HEK293 (cell line): ENCODE measurements at regions not wholly inside any gene's neighbourhood (a gene's known extent, or its start where the extent isn't known, plus 50 kb on each side); places are given as distances from the start of the nearest gene placed in this dataset.

Experiments
- CTCF ChIA-PET: fragments of 350-600 bp; formaldehyde crosslinking; extraction: SDS; loops from one replicate; lab custom pipeline; 2021; ENCODE audit warnings: antibody characterized with exemption; lab: Yijun Ruan, JAX
- POLR2A ChIA-PET: fragments of 300-600 bp; formaldehyde crosslinking; extraction: SDS; loops from one replicate; lab custom pipeline; 2020; ENCODE audit warnings: antibody characterized with exemption, inconsistent platforms; lab: Yijun Ruan, JAX
- H3K27ac ChIP-seq: fragments of 200-500 bp; sonication (Bioruptor generic); 2 replicates; pipeline ENCODE4 v1.5.1; 2014; ENCODE audit warnings: low read depth, low read length, control low read depth, inconsistent platforms; ENCODE audit errors: extremely low read depth
- H3K36me3 ChIP-seq, 2 experiments: fragments of 200-500 bp in 1 of 2; sonication (Bioruptor generic) in 1 of 2; 1 replicate in 1 of 2; 2 replicates in 1 of 2; pipeline ENCODE4 v1.5.1; 2014 to 2017; ENCODE audit warnings: inconsistent platforms in 2 of 2, low read length in 2 of 2; ENCODE audit not compliant: control insufficient read depth in 2 of 2, insufficient read depth in 1 of 2
- H3K4me1 ChIP-seq: fragments of 200-500 bp; sonication (Bioruptor generic); 2 replicates; pipeline ENCODE4 v1.5.1; 2014; ENCODE audit warnings: mild to moderate bottlenecking, low read length, inconsistent platforms; ENCODE audit not compliant: control insufficient read depth, insufficient read depth
- H3K4me3 ChIP-seq: 2 replicates; pipeline ENCODE4 v1.5.1; 2011; ENCODE audit warnings: low read depth, mild to moderate bottlenecking, control low read depth, low read length, moderate library complexity
- H3K9me3 ChIP-seq: fragments of 200-500 bp; sonication (Bioruptor generic); 2 replicates; pipeline ENCODE4 v1.5.1; 2014; ENCODE audit warnings: low read depth, low read length, inconsistent platforms; ENCODE audit not compliant: control insufficient read depth, insufficient read depth
- BCL11A ChIP-seq: fragments of 450-650 bp; formaldehyde crosslinking; IDR thresholded peaks from 2 replicates; pipeline ENCODE4 v1.5.1; 2016; ENCODE audit warnings: low read depth, missing biosample characterization, missing genetic modification characterization
- EGR2 ChIP-seq: fragments of 450-650 bp; formaldehyde crosslinking; IDR thresholded peaks from 2 replicates; pipeline ENCODE4 v1.5.1; 2016; ENCODE audit warnings: low read depth, missing biosample characterization, missing genetic modification characterization
- GLI4 ChIP-seq: fragments of 450-650 bp; formaldehyde crosslinking; IDR thresholded peaks from 2 replicates; pipeline ENCODE4 v1.5.1; 2016; ENCODE audit warnings: missing biosample characterization, missing genetic modification characterization
- HOXC10 ChIP-seq: sonication (generic); formaldehyde crosslinking; IDR thresholded peaks from 2 replicates; pipeline ENCODE4 v1.8.1; 2023; ENCODE audit warnings: mild to moderate bottlenecking, missing genetic modification reagents
- KLF16 ChIP-seq: fragments of 450-650 bp; formaldehyde crosslinking; IDR thresholded peaks from 2 replicates; pipeline ENCODE4 v1.5.1; 2017; ENCODE audit warnings: missing biosample characterization, missing genetic modification characterization
- KLF8 ChIP-seq: fragments of 450-650 bp; formaldehyde crosslinking; IDR thresholded peaks from 2 replicates; pipeline ENCODE4 v1.5.1; 2016; ENCODE audit warnings: missing biosample characterization, missing genetic modification characterization
- PRDM2 ChIP-seq: fragments of 450-650 bp; formaldehyde crosslinking; IDR thresholded peaks from 2 replicates; pipeline ENCODE4 v1.5.1; 2016; ENCODE audit warnings: missing biosample characterization, missing genetic modification characterization, borderline replicate concordance
- SP2 ChIP-seq: fragments of 450-650 bp; formaldehyde crosslinking; IDR thresholded peaks from 2 replicates; pipeline ENCODE4 v1.5.1; 2016; ENCODE audit warnings: missing biosample characterization, missing genetic modification characterization
- TCF7L2 ChIP-seq: IDR thresholded peaks from 2 replicates; pipeline ENCODE4 v1.6.1; 2011; ENCODE audit warnings: low read depth, mild to moderate bottlenecking, inconsistent platforms, low read length, moderate library complexity, borderline replicate concordance
- ZNF140 ChIP-seq: fragments of 450-650 bp; formaldehyde crosslinking; IDR thresholded peaks from 2 replicates; pipeline ENCODE4 v1.5.1; 2016; ENCODE audit warnings: missing biosample characterization, missing genetic modification characterization
- ZNF2 ChIP-seq: fragments of 450-650 bp; formaldehyde crosslinking; IDR thresholded peaks from 2 replicates; pipeline ENCODE4 v1.5.1; 2016; ENCODE audit warnings: missing biosample characterization, missing genetic modification characterization
- ZNF211 ChIP-seq: fragments of 450-650 bp; formaldehyde crosslinking; IDR thresholded peaks from 2 replicates; pipeline ENCODE4 v1.5.1; 2016; ENCODE audit warnings: low read depth, missing biosample characterization, missing genetic modification characterization
- ZNF324 ChIP-seq: fragments of 450-650 bp; formaldehyde crosslinking; IDR thresholded peaks from 2 replicates; pipeline ENCODE4 v1.5.1; 2016; ENCODE audit warnings: missing biosample characterization, missing genetic modification characterization
- ZNF335 ChIP-seq: fragments of 450-650 bp; formaldehyde crosslinking; conservative IDR thresholded peaks from 2 replicates; pipeline ENCODE4 v1.5.1; 2016; ENCODE audit warnings: missing biosample characterization, missing genetic modification characterization
- ZNF366 ChIP-seq: fragments of 450-650 bp; formaldehyde crosslinking; conservative IDR thresholded peaks from 2 replicates; pipeline ENCODE4 v1.5.1; 2016; ENCODE audit warnings: missing biosample characterization, missing genetic modification characterization
- ZNF391 ChIP-seq: fragments of 450-650 bp; formaldehyde crosslinking; IDR thresholded peaks from 2 replicates; pipeline ENCODE4 v1.5.1; 2016; ENCODE audit warnings: low read depth, missing biosample characterization, missing genetic modification characterization, borderline replicate concordance
- ZNF423 ChIP-seq: fragments of 450-650 bp; formaldehyde crosslinking; IDR thresholded peaks from 2 replicates; pipeline ENCODE4 v1.5.1; 2016; ENCODE audit warnings: missing biosample characterization, missing genetic modification characterization
- ZNF529 ChIP-seq: fragments of 450-650 bp; formaldehyde crosslinking; IDR thresholded peaks from 2 replicates; pipeline ENCODE4 v1.5.1; 2017; ENCODE audit warnings: missing genetic modification characterization, missing biosample characterization; ENCODE audit not compliant: insufficient replicate concordance
- ZNF600 ChIP-seq: fragments of 450-650 bp; formaldehyde crosslinking; IDR thresholded peaks from 2 replicates; pipeline ENCODE4 v1.5.1; 2016; ENCODE audit warnings: missing biosample characterization, missing genetic modification characterization
- ZNF654 ChIP-seq: fragments of 450-650 bp; formaldehyde crosslinking; IDR thresholded peaks from 2 replicates; pipeline ENCODE4 v1.5.1; 2016; ENCODE audit warnings: low read depth, missing biosample characterization, missing genetic modification characterization
- ZNF747 ChIP-seq: fragments of 450-650 bp; formaldehyde crosslinking; IDR thresholded peaks from 2 replicates; pipeline ENCODE4 v1.5.1; 2016; ENCODE audit warnings: missing biosample characterization, missing genetic modification characterization

- POLR2A ChIA-PET, result no interaction called here
- CTCF ChIA-PET, result interaction anchor here (1.2 kb wide), 1 partner anchor 15 kb away, joined by 7 read pairs; no protein-coding TSS in a partner anchor
Measured at GRCh38 chr6:9428421-9429172, 986.3 kb downstream of the TFAP2A start.

DNA sequence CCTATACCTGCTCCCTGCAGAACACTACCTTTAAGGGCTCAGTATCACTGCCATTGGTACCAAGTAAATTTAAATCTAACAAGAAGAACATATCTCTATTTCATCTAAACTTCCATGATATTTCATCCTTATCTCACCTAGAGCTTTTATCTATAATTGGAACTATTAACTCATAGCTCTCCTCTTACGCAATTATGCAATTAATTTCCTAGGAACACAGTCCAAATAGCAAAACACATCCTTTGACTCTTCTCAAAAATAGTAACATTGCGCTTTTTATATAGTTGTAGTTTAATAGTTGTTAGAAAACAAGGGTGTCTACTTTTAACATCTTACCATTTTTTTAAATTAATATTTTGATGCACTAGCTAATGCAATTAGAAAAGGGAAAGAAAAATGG lies 986.8 kb upstream of the SLC35B3 start:
- no peaks in the 10 kb centered on the region for H3K9me3 ChIP-seq
- POLR2A ChIA-PET, result no interaction called here
- H3K27ac ChIP-seq, result no peak overlapping the region
- CTCF ChIA-PET, result interaction anchor here (2.2 kb wide), 1 partner anchor 9 kb away, joined by 14 read pairs; no protein-coding TSS in a partner anchor
- TF ChIP-seq ZNF423 (tag by site-specific recombination) (no peak), ZNF324 (tag by site-specific recombination) (no peak), HOXC10 (CRISPR knock-in tag) (no peak), KLF8 (tag by site-specific recombination) (no peak), ZNF211 (tag by site-specific recombination) (no peak), ZNF654 (tag by site-specific recombination) (no peak), ZNF747 (tag by site-specific recombination) (no peak), ZNF600 (no peak)
- no peaks in the 10 kb centered on the region for H3K36me3 ChIP-seq
- no peaks in the 10 kb centered on the region for H3K4me1 ChIP-seq
- H3K4me3 ChIP-seq, result no peak overlapping the region

More at GRCh38 chr6:9428421-9429172, 986.3 kb downstream of the TFAP2A start:
- TF ChIP-seq ZNF529 (tag by site-specific recombination), result no peak
- TF ChIP-seq ZNF391 (tag by site-specific recombination), result no peak
- TF ChIP-seq ZNF2 (tag by site-specific recombination), result no peak
- TF ChIP-seq SP2 (tag by site-specific recombination), result no peak
- TF ChIP-seq TCF7L2, result no peak
- TF ChIP-seq BCL11A (tag by site-specific recombination), result no peak
- no peak for TF ChIP-seq ZNF140 (tag by site-specific recombination)
- TF ChIP-seq EGR2 (tag by site-specific recombination), result no peak
- Histone ChIP-seq H3K36me3 (no peaks in the 10 kb centered on the region), H3K9me3 (no peaks in the 10 kb centered on the region), H3K4me3 (no peak overlapping the region), H3K4me1 (no peaks in the 10 kb centered on the region), H3K27ac (no peak overlapping the region)

DNA sequence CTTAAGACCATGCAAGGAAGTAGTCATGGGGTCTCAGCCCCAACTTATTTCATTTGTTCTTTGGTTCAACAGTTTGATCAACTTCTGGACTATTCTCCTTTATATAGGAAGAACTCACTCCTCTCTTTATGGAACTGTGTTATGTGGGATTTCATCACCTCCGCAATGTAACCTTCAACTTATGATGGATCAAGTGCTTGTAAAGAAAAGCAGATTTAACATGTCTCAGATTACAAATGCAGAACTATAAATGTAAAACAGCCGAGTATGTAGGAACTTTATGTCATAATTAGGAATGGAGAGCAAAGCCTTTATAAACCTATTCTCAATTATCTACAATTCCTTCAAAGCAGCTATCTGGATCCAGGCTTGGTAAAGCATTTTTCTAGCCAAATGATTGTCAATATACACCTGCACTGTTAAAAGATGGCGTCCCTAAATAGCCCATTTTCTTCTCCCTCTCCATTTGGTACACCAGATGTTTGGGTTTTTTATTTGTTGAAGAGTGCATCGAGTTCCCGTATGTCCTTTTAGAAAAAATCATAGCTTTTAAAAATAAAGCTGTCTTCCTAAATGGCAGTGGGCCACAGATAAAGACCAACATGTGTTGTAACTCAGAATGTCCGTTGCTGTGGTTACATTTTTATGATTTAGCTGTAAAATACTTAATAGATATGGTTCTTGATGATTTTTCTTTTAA lies 985.1 kb upstream of the SLC35B3 start:
- POLR2A ChIA-PET, result no interaction called here
- TF ChIP-seq ZNF2 (tag by site-specific recombination) (no peak), PRDM2 (tag by site-specific recombination) (no peak), ZNF324 (tag by site-specific recombination) (no peak), ZNF335 (tag by site-specific recombination) (no peak), KLF16 (tag by site-specific recombination) (no peak), GLI4 (tag by site-specific recombination) (no peak), ZNF366 (tag by site-specific recombination) (no peak)
- TF ChIP-seq, all 188 proteins: peak for 0
- Histone ChIP-seq H3K27ac (no peak overlapping the region), H3K36me3 (no peaks in the 10 kb centered on the region), H3K4me1 (no peaks in the 10 kb centered on the region), H3K4me3 (no peak overlapping the region), H3K9me3 (no peaks in the 10 kb centered on the region)
- CTCF ChIA-PET, result interaction anchor here (2.2 kb wide), 1 partner anchor 8 kb away, joined by 14 read pairs; no protein-coding TSS in a partner anchor
